ENCODE measurements at regions not wholly inside any gene's neighbourhood (a gene's known extent, or its start where the extent isn't known, plus 50 kb on each side); places are given as distances from the start of the nearest gene placed in this dataset.

DNA sequence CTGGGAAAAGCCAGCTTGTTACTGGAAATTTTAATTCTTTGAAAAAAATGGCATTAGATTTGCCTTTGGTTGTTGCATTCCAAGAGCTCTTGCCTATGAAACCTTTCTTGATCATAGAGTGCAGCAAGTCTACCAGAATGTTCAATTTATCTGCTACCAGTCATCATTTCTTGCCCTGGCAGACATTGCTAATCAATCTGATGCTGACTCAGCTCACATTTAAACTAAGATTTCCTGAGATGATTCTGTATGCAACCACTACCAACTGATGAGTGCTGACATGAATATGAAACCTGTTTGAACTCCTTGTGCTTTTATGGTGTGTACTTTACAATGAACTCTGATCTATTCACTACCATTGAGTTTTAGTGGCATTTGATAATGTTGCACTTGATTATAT is 166.5 kb upstream of the SALL1 start:
- no peak for DNase-seq (ENCODE audit: low read depth in 1 of 2, low spot score in 1 of 2)
- no peak overlapping the region for H3K27ac ChIP-seq (replicated peaks)
- TF ChIP-seq, protein P1, sequence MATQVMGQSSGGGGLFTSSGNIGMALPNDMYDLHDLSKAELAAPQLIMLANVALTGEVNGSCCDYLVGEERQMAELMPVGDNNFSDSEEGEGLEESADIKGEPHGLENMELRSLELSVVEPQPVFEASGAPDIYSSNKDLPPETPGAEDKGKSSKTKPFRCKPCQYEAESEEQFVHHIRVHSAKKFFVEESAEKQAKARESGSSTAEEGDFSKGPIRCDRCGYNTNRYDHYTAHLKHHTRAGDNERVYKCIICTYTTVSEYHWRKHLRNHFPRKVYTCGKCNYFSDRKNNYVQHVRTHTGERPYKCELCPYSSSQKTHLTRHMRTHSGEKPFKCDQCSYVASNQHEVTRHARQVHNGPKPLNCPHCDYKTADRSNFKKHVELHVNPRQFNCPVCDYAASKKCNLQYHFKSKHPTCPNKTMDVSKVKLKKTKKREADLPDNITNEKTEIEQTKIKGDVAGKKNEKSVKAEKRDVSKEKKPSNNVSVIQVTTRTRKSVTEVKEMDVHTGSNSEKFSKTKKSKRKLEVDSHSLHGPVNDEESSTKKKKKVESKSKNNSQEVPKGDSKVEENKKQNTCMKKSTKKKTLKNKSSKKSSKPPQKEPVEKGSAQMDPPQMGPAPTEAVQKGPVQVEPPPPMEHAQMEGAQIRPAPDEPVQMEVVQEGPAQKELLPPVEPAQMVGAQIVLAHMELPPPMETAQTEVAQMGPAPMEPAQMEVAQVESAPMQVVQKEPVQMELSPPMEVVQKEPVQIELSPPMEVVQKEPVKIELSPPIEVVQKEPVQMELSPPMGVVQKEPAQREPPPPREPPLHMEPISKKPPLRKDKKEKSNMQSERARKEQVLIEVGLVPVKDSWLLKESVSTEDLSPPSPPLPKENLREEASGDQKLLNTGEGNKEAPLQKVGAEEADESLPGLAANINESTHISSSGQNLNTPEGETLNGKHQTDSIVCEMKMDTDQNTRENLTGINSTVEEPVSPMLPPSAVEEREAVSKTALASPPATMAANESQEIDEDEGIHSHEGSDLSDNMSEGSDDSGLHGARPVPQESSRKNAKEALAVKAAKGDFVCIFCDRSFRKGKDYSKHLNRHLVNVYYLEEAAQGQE (IDR thresholded peaks at IDR 0.05; ENCODE audit: insufficient replicate concordance, low read depth) = no peak
- TF ChIP-seq POLR2AphosphoS5 (IDR thresholded peaks at IDR 0.05; ENCODE audit: low read depth) (no peak), GABPA (IDR thresholded peaks at IDR 0.05; ENCODE audit: low read depth) (no peak), SPI1 (IDR thresholded peaks at IDR 0.05; ENCODE audit: borderline replicate concordance, low read depth) (no peak)
- TF ChIP-seq, protein P2, sequence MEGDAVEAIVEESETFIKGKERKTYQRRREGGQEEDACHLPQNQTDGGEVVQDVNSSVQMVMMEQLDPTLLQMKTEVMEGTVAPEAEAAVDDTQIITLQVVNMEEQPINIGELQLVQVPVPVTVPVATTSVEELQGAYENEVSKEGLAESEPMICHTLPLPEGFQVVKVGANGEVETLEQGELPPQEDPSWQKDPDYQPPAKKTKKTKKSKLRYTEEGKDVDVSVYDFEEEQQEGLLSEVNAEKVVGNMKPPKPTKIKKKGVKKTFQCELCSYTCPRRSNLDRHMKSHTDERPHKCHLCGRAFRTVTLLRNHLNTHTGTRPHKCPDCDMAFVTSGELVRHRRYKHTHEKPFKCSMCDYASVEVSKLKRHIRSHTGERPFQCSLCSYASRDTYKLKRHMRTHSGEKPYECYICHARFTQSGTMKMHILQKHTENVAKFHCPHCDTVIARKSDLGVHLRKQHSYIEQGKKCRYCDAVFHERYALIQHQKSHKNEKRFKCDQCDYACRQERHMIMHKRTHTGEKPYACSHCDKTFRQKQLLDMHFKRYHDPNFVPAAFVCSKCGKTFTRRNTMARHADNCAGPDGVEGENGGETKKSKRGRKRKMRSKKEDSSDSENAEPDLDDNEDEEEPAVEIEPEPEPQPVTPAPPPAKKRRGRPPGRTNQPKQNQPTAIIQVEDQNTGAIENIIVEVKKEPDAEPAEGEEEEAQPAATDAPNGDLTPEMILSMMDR (IDR thresholded peaks at IDR 0.05; ENCODE audit: insufficient read depth, low read length) = no peak
- no peaks in the 10 kb centered on the region for H3K27me3 ChIP-seq (ENCODE audit: insufficient read depth, poor library complexity, severe bottlenecking)
- H3K4me3 ChIP-seq (replicated peaks; ENCODE audit: insufficient read depth, low read length) = no peak overlapping the region

DNA sequence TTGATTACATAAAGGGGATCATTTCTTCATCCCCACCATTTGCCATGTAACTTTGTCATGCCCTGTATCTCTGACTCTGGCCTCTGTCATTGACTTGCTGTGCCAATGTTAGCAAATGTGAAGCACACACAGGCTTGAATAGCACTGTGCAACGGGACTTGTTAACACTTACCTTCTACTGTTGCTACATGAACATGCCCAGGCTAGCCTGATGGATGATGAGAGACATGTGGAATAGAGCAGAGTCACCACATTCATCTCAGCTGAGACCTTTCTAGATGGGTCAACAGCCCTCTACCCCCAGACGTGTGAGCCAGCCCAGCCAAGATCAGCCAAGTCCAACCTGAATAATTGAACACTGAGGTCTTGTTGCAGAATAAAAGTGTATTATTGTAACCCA is 162.1 kb upstream of the SALL1 start:
- TF ChIP-seq POLR2AphosphoS5 (IDR thresholded peaks at IDR 0.05; ENCODE audit: low read depth) (no peak), SPI1 (IDR thresholded peaks at IDR 0.05; ENCODE audit: borderline replicate concordance, low read depth) (no peak), GABPA (IDR thresholded peaks at IDR 0.05; ENCODE audit: low read depth) (no peak)
- TF ChIP-seq, protein P1 (IDR thresholded peaks at IDR 0.05; ENCODE audit: insufficient replicate concordance, low read depth) = no peak
- TF ChIP-seq, protein P2 (IDR thresholded peaks at IDR 0.05; ENCODE audit: insufficient read depth, low read length) = no peak
- Histone ChIP-seq H3K27ac (replicated peaks) (no peak overlapping the region), H3K4me3 (replicated peaks; ENCODE audit: insufficient read depth, low read length) (no peak overlapping the region), H3K27me3 (ENCODE audit: insufficient read depth, poor library complexity, severe bottlenecking) (no peaks in the 10 kb centered on the region)
- no peak for DNase-seq (ENCODE audit: low read depth in 1 of 2, low spot score in 1 of 2)

DNA sequence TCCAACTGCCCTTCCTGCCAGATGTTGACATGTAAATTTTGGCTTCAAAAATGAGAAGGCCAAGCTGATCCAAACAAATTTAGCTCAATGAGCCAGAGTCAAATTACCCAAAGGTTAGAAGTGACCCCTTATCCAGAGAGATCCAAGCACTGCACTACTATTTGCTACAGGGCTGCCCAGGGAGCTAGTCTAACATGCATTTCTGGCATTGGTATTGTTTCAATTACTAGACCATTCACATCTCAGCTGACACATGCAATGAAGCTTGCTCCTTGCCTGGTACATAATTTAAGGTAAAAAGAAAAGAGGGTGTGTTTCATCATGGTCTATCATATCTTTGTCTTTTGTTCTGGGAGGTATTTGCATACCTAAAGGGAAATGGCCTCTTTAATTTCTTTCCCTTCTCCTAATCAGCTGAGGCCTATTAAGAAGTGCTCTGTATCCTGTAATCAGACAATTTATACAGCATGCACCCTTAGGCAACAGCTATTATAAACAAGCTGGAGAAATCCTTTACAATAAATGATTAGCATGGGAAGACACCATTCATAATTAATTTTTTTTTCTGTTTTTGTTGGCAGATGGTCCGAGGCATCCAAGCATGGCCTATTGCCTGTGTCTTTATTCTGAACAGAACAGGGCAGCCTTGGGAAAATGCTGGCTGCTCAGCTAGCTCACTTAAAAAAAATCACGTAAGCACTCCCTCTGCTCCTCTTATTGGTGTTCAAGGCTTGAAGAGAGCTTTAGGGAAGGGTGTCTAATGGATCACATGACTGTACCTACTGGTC is 161.5 kb upstream of the SALL1 start:
- Histone ChIP-seq H3K27ac (replicated peaks) (no peak overlapping the region), H3K4me3 (replicated peaks; ENCODE audit: insufficient read depth, low read length) (no peak overlapping the region), H3K27me3 (ENCODE audit: insufficient read depth, poor library complexity, severe bottlenecking) (no peaks in the 10 kb centered on the region)
- TF ChIP-seq SPI1 (IDR thresholded peaks at IDR 0.05; ENCODE audit: borderline replicate concordance, low read depth) (no peak), GABPA (IDR thresholded peaks at IDR 0.05; ENCODE audit: low read depth) (no peak)
- TF ChIP-seq, protein P1 (IDR thresholded peaks at IDR 0.05; ENCODE audit: insufficient replicate concordance, low read depth) = no peak
- TF ChIP-seq, protein P2 (IDR thresholded peaks at IDR 0.05; ENCODE audit: insufficient read depth, low read length) = no peak
- no peak for DNase-seq (ENCODE audit: low read depth in 1 of 2, low spot score in 1 of 2)

Data from HL-60 (cell line).